ENCODE measurements at regions not wholly inside any gene's neighbourhood (a gene's known extent, or its start where the extent isn't known, plus 50 kb on each side); places are given as distances from the start of the nearest gene placed in this dataset.

DNA sequence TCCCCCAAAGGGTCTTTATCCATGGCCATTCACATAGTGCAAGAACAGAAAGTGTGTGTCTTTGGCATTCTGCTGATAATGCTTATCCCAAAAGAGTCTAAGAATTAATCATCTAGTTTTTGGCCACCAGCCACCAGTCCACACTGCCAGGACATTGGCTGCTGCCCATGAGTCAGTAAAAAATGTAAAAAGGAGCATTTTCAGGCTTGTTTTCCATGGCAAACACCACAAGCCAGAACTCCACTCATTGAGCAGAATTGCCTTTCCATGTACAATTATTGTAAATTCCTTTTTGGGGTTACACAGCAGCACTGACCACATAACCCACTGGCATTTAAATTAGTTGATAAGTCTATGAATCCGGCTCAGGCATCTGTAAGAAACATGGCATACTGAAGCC is 89.2 kb upstream of the PRDX4 start:
- Histone ChIP-seq H3K9me3 (peaks cover 0 to 8% of the 10 kb centered on the region in 2 donors), H3K4me3 (no peak overlapping the region), H3K36me3 (no peaks in the 10 kb centered on the region), H3K27me3 (peaks cover 0 to 53% of the 10 kb centered on the region in 2 donors), H3K4me1 (no peaks in the 10 kb centered on the region), H3K27ac (no peak overlapping the region)
- TF ChIP-seq POLR2A (IDR thresholded peaks at IDR 0.05) (no peak), POLR2AphosphoS5 (IDR thresholded peaks at IDR 0.05) (no peak), CTCF (IDR thresholded peaks at IDR 0.05) (no peak)
- intact Hi-C loops (cut with DNase I; ENCODE audit: low total_unique reads), result no loop called here
- DNase-seq (ENCODE audit: low spot score in 2 of 2), result no peak

GRCh38 chrX:23589496-23589895 is 77.8 kb upstream of the PRDX4 start:
- DNase-seq (ENCODE audit: low spot score in 2 of 2), result no peak
- intact Hi-C loops (cut with DNase I; ENCODE audit: low total_unique reads), result loop anchor here (10.0 kb wide), 1 partner anchor 1435 kb away; no protein-coding TSS in a partner anchor
- no peak for TF ChIP-seq POLR2A (IDR thresholded peaks at IDR 0.05)
- no peak for TF ChIP-seq POLR2AphosphoS5 (IDR thresholded peaks at IDR 0.05)
- no peak for TF ChIP-seq CTCF (IDR thresholded peaks at IDR 0.05)
- no peaks in the 10 kb centered on the region for H3K36me3 ChIP-seq
- no peaks in the 10 kb centered on the region for H3K4me1 ChIP-seq
- no peak overlapping the region for H3K27ac ChIP-seq
- peaks cover 0 to 16% of the 10 kb centered on the region in 2 donors for H3K27me3 ChIP-seq
- H3K4me3 ChIP-seq, result no peak overlapping the region
- peaks cover 6 to 16% of the 10 kb centered on the region in 2 donors for H3K9me3 ChIP-seq

DNA sequence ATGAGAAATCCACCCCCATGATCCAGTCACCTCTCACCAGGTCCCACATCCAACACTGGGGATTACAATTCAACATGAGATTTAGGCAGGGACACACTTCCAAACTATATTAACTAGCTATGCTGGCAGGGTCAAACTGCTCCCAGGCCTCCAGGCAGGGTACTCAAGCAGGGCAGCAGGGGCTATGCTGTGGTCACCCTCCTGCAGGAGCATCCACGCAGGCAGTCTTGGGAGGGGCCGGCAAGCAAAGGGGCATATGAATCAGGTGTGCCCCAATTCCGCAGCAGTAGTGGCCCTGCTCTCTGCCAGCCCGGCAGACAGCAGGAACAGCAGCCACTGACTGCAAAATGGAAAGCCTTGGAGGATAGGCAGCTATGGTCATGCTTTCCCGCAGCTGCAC is 74.6 kb upstream of the PRDX4 start:
- intact Hi-C loops (cut with DNase I; ENCODE audit: low total_unique reads), result no loop called here

GRCh38 chrX:23598575-23598974 is 68.7 kb upstream of the PRDX4 start:
- intact Hi-C loops (cut with DNase I; ENCODE audit: low total_unique reads), result no loop called here
- H3K27ac ChIP-seq, result no peak overlapping the region
- no peaks in the 10 kb centered on the region for H3K4me1 ChIP-seq
- no peak overlapping the region for H3K4me3 ChIP-seq
- no peaks in the 10 kb centered on the region for H3K36me3 ChIP-seq
- H3K27me3 ChIP-seq, result peaks cover 0 to 53% of the 10 kb centered on the region in 2 donors
- H3K9me3 ChIP-seq, result no peaks in the 10 kb centered on the region
- no peak for TF ChIP-seq POLR2AphosphoS5 (IDR thresholded peaks at IDR 0.05)
- TF ChIP-seq CTCF (IDR thresholded peaks at IDR 0.05), result no peak
- no peak for TF ChIP-seq POLR2A (IDR thresholded peaks at IDR 0.05)
- no peak for DNase-seq (ENCODE audit: low spot score in 2 of 2)

More for the DNA sequence above, 74.6 kb upstream of the PRDX4 start:
- Histone ChIP-seq H3K36me3 (no peaks in the 10 kb centered on the region), H3K27me3 (peaks cover 0 to 38% of the 10 kb centered on the region in 2 donors), H3K27ac (no peak overlapping the region), H3K4me1 (no peaks in the 10 kb centered on the region), H3K9me3 (peaks cover 6 to 16% of the 10 kb centered on the region in 2 donors), H3K4me3 (no peak overlapping the region)
- TF ChIP-seq CTCF (IDR thresholded peaks at IDR 0.05) (no peak), POLR2A (IDR thresholded peaks at IDR 0.05) (no peak), POLR2AphosphoS5 (IDR thresholded peaks at IDR 0.05) (no peak)
- DNase-seq (ENCODE audit: low spot score in 2 of 2), result no peak

DNA sequence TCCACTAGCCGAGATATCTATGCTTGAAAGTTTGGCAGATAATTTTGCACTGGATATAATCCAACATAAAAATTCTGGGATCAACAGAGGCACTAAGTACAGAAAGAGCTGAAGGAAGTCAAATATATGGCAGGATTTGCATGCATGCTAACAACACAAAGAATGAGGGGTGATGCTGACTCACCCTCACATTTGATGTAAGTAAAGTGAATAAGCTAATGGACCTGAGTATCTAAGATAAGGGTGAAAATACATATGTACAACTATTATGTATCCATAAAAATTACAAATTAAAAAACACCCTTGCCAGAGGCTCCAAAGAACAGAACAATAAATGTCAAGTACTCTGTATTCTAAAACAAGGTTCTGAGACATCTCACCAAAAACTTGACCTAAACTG is 63.8 kb upstream of the PRDX4 start:
- DNase-seq (ENCODE audit: low spot score in 2 of 2), result no peak
- TF ChIP-seq POLR2A (IDR thresholded peaks at IDR 0.05) (no peak), CTCF (IDR thresholded peaks at IDR 0.05) (no peak), POLR2AphosphoS5 (IDR thresholded peaks at IDR 0.05) (no peak)
- Histone ChIP-seq H3K4me3 (no peak overlapping the region), H3K36me3 (no peaks in the 10 kb centered on the region), H3K9me3 (no peaks in the 10 kb centered on the region), H3K4me1 (no peaks in the 10 kb centered on the region), H3K27ac (no peak overlapping the region), H3K27me3 (peaks cover 0 to 53% of the 10 kb centered on the region in 2 donors)
- intact Hi-C loops (cut with DNase I; ENCODE audit: low total_unique reads), result no loop called here

All from breast epithelium (tissue), 4 donors.